ENCODE measurements at regions not wholly inside any gene's neighbourhood (a gene's known extent, or its start where the extent isn't known, plus 50 kb on each side); places are given as distances from the start of the nearest gene placed in this dataset.
"Not testable (repeated sequence)": the region's sequence is repeated elsewhere in the genome, so short reads cannot be mapped to it uniquely, and the experiment has no call there.

- no peak for ATAC-seq
- no peak for DNase-seq (ENCODE audit: low spot score)
- intact Hi-C loops (cut with DNase I), result no loop called here
Observed at GRCh38 chr4:154973244-154974035, 192.4 kb downstream of the RBM46 start.

DNA sequence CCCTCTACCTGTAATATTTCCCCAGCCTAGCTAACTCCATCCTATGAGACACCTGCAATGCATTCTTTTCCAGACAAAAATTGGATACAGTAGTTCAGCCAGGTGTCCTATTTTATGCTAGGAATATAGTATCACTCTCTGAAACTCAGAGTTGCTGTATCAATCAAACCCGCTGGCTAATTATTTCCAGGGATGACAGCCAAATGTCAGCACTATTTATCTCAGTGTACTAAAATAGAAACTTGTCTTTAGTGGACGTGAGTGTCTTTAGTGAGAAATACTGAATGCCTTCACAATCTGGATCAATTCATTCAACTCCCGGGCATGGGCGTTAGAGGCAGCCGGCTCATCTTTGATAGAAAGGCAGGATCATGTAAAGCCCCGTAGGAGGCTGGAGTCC lies 196.2 kb downstream of the RBM46 start:
- DNase-seq (ENCODE audit: low spot score) (no peak), ATAC-seq (no peak)
- intact Hi-C loops (cut with DNase I), result no loop called here

GRCh38 chr4:154982187-154983047 lies 201.3 kb downstream of the RBM46 start:
- ATAC-seq, result peak; percentile 62
- intact Hi-C loops (cut with DNase I), result loop anchor here (10.0 kb wide), 1 partner anchor 372 kb away; no protein-coding TSS in a partner anchor
- DNase-seq (ENCODE audit: low spot score), result peak; percentile 62

- ATAC-seq (no peak), DNase-seq (ENCODE audit: low spot score) (no peak)
- intact Hi-C loops (cut with DNase I), result loop anchor here (1.0 to 10.0 kb wide), 2 partner anchors 27 to 371 kb away; no protein-coding TSS in a partner anchor
Observed at GRCh38 chr4:154983714-154984113, 202.6 kb downstream of the RBM46 start.

- intact Hi-C loops (cut with DNase I), result loop anchor here (1.0 to 10.0 kb wide), 2 partner anchors 28 to 371 kb away; no protein-coding TSS in a partner anchor
- no peak for DNase-seq (ENCODE audit: low spot score)
- no peak for ATAC-seq
Observed at GRCh38 chr4:154984148-154984547, 203.1 kb downstream of the RBM46 start.

- intact Hi-C loops (cut with DNase I), result loop anchor here (1.0 to 10.0 kb wide), 2 partner anchors 28 to 370 kb away; no protein-coding TSS in a partner anchor
- no peak for ATAC-seq
Observed at GRCh38 chr4:154984616-154985015, 203.5 kb downstream of the RBM46 start.

DNA sequence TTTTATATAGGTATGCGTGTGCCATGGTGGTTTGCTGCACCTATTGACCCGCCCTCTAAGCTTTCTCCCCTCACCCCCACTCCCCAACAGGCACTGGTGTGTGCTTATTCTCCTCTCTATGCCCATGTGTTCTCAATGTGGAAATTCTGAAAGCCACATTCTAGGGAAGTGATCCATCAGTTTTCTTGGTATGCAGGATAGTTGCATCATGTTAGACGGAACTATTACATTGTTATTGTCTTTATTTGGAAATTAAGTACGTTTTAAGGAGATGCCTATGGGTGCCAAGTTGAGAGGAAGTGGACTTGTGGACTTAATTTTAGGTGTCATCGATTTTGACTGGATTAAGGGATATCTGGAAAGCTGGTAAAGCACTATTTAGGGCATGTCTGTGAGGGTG lies 204.6 kb downstream of the RBM46 start:
- DNase-seq (ENCODE audit: low spot score), result no peak
- intact Hi-C loops (cut with DNase I), result loop anchor here (10.0 kb wide), 1 partner anchor 369 kb away; no protein-coding TSS in a partner anchor
- ATAC-seq, result no peak

More at GRCh38 chr4:154984616-154985015, 203.5 kb downstream of the RBM46 start:
- no peak for DNase-seq (ENCODE audit: low spot score)

DNA sequence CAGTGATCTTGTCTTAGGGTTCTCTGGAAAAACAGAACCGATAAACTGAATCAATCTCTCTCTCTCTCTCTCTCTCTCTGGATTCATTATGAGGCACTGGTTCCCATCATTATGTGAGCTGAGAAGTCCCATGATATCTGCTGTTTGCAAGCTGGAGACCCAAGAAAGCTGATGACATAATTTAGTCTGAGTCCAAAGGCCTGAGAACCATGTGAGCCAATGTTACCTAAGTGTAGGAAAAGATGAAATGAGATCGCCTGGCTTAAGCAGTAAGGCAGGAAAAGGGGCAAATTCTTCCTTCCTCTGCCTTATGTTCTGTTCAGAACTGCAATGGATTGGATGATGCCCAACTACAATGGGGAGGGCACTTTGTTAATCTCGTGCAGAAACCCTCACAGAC lies 207.4 kb downstream of the RBM46 start:
- intact Hi-C loops (cut with DNase I), result loop anchor here (10.0 kb wide), 1 partner anchor 366 kb away; no protein-coding TSS in a partner anchor
- no peak for DNase-seq (ENCODE audit: low spot score)
- no peak for ATAC-seq

GRCh38 chr4:154989511-154989910 lies 208.4 kb downstream of the RBM46 start:
- DNase-seq (ENCODE audit: low spot score), result no peak
- no peak for ATAC-seq
- intact Hi-C loops (cut with DNase I), result loop anchor here (10.0 kb wide), 1 partner anchor 365 kb away; no protein-coding TSS in a partner anchor

DNA sequence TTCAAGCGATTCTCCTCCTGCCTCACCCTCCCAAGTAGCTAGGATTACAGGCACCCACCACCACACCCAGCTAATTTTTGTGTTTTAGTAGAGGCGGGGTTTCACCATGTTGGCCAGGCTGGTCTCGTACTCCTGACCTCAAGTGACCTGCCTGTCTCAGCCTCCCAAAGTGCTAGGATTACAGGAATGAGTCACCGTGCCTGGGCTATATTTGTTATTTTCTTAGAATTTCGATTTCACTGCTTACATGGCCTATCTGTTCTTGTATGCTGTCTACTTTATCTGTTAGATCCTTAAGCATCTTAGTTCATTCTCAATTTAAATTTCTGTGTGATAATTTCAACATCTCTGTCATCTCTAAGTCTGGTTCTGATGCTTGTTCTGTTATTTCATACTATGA lies 210.6 kb upstream of the NPY2R start:
- ATAC-seq; DNase-seq (ENCODE audit: low spot score); intact Hi-C loops (cut with DNase I): not testable (repeated sequence)

- ATAC-seq, result no peak
- no peak for DNase-seq (ENCODE audit: low spot score)
- intact Hi-C loops (cut with DNase I), result no loop called here
Observed at GRCh38 chr4:154998284-154998683, 210.2 kb upstream of the NPY2R start.

DNA sequence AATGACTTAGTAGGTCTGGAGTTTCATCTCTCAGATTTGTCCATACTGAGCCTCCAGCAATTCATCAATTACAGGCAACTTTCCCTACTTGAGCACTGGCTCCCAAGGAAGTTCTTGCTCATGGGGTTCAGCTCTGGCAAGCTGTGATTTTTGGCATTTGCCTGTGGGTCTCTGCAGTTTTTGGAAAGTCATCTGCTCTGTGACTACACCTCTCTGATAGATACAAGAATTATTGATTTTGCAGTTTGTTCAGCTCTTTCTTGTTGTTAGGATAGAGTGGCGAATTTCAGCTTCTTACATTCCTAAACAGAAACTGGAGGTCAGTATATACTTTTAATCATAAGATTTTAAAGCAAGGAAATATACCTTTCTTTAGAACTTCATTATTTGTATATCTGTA lies 209.7 kb upstream of the NPY2R start:
- intact Hi-C loops (cut with DNase I), result no loop called here
- ATAC-seq, result no peak

DNA sequence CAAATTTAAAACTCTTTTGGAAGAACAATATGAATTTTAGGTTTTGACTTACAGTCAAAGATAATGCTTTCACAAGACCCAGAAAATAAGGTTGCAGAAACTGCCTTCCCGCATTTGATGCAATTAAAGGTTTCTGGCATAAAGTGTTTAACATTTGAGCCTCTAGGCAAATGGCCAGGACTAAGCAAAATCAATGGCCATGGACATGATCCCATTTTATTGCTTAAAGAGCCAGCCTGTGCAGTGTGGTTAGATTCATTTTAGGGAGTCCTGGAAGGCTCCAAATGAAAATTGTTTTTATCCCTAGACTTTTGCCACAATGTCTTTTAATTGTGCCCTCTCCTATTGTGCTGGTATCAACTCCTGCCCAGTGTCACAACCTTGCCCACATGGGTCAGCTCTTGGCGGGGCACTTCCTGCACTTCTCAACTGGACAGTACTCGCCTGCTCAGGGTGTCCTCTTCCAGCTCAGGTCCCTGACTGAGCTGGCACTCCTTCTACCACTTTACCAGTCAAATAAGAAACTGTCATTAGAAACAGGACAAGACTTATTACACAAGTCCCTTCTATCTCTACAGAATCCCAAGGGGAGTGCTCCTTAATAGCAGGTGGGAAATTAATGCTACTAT lies 208.4 kb upstream of the NPY2R start:
- ATAC-seq (no peak), DNase-seq (ENCODE audit: low spot score) (no peak)
- intact Hi-C loops (cut with DNase I), result no loop called here

More for the DNA sequence above, 209.7 kb upstream of the NPY2R start:
- DNase-seq (ENCODE audit: low spot score), result no peak

DNA sequence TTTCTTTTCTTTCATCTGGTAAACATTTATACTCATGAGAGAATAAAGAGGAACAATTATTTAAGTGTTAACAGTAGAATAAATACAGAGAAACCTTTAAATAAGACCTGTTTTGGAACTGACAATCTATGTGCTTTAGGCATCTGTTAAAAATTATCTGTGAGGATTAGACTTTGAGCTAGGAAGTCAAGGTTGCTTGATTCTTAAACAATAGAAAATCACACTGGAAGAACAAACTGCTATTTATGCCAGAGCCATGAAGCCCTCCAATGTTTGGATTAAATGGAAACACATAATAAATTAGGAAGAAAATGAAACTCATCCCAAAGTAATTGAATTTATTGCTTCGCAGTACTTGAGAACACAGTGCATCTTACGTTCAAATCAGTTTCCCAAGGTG lies 207.2 kb upstream of the NPY2R start:
- no peak for DNase-seq (ENCODE audit: low spot score)
- intact Hi-C loops (cut with DNase I), result no loop called here

DNA sequence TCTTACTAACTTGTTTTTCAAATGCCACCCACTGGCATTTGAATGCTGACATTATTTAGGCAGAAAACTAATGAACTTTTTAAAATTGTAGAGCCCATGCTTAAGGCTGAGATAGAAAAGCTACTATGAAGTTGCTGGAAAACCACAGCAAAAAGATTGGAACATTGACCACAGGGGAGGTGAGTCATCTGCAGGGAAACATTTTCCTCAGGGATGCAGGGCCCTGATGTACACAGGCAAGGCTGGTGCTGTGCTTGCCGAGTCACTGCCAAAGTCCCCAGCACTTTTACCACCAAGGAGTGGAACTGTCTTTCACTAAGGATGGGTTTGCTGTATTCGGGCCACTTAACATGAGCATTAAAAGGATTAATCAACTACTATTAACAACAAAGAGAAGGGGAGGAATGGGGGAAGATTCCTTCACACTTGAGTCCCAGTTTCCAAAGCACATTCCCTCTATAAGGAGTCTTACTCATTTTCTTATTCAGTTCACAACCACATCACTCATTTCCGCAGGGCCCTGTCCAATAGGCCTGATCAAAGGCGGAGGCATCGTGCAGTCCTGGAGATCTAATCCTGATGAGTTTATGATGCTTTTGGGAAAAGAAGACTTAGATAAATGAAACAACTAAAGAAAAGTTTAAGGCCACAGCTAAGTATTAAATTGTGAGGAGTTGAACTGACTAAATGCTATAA lies 202.9 kb upstream of the NPY2R start:
- intact Hi-C loops (cut with DNase I), result no loop called here
- ATAC-seq (no peak), DNase-seq (ENCODE audit: low spot score) (no peak)

More for the DNA sequence above, 207.2 kb upstream of the NPY2R start:
- ATAC-seq, result no peak

DNA sequence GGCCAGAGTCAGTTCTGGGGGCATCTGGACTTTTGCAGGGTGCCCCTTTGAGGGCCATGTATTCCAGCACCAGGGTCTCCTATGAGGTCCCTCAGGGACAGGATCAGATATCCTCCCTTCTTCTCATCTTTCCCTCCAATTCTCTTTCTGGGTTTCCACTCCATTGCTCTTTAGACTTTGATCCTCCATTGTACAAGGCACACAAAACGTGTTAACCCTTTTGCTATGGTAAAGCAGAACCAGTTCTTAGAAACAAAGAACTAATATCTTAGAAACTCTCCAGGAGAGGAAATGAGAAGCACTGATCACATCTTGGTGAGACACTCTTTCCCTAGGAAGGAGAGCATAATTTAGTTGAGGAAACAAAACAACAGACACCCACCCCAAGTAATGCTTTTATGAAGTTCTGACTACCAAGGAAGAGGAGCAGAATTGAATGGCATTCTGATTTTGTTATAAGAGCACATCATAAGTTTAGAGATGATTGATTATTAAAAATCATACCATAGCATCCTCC lies 200.7 kb upstream of the NPY2R start:
- DNase-seq (ENCODE audit: low spot score), result no peak
- no peak for ATAC-seq
- intact Hi-C loops (cut with DNase I), result no loop called here

DNA sequence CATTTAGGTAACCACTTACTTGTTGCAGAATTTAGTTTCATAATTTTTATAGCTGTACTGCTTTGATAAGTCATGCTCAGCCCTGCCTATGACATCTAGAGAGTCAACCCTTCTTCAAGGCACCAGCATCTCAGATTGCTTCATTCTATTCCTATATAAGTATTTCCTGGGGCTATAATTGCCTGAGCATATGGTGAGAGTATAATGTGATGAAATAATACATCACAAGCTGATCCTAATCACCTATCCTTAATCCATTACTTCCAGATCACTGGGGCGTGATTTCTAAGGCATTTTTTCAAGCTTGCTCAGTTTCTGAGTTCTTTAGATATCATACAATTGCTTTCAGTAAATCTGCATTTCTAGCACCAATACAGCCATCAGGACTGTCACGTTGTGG lies 200.0 kb upstream of the NPY2R start:
- no peak for ATAC-seq
- intact Hi-C loops (cut with DNase I), result no loop called here
- no peak for DNase-seq (ENCODE audit: low spot score)

- no peak for ATAC-seq
- DNase-seq (ENCODE audit: low spot score), result no peak
- intact Hi-C loops (cut with DNase I), result no loop called here
Observed at GRCh38 chr4:155009288-155009687, 199.1 kb upstream of the NPY2R start.

Data from sciatic nerve (tissue), 2 donors.